H9 (cell line): ENCODE measurements at regions not wholly inside any gene's neighbourhood (a gene's known extent, or its start where the extent isn't known, plus 50 kb on each side); places are given as distances from the start of the nearest gene placed in this dataset.

Experiments
- DNase-seq: peaks from one replicate; pipeline ENCODE4 v3.0.0-alpha.2; 2017
- H2AFZ ChIP-seq: one replicate; pipeline ENCODE4 v1.6.1; 2013; ENCODE audit warnings: mild to moderate bottlenecking, low read length, control low read depth, moderate library complexity
- H2AK5ac ChIP-seq: 2 replicates; pipeline ENCODE4 v1.6.1; 2013; ENCODE audit warnings: low read length, control low read depth, mixed read lengths; ENCODE audit not compliant: insufficient read length
- H2BK120ac ChIP-seq: one replicate; pipeline ENCODE4 v1.6.1; 2013; ENCODE audit warnings: low read depth, mild to moderate bottlenecking, low read length, control low read depth, inconsistent platforms; ENCODE audit not compliant: poor library complexity, severe bottlenecking
- H2BK12ac ChIP-seq: 2 replicates; pipeline ENCODE4 v1.6.1; 2013; ENCODE audit warnings: low read length, control low read depth, mixed read lengths, low read depth; ENCODE audit not compliant: insufficient read length
- H2BK15ac ChIP-seq: 2 replicates; pipeline ENCODE4 v1.6.1; 2013; ENCODE audit warnings: low read depth, low read length, control low read depth
- H2BK20ac ChIP-seq: one replicate; pipeline ENCODE4 v1.6.1; 2013; ENCODE audit warnings: low read depth, mild to moderate bottlenecking, low read length, control low read depth, inconsistent platforms; ENCODE audit not compliant: poor library complexity, severe bottlenecking
- H2BK5ac ChIP-seq: 2 replicates; pipeline ENCODE4 v1.6.1; 2013; ENCODE audit warnings: low read length, control low read depth, mixed read lengths; ENCODE audit not compliant: insufficient read length
- H3K14ac ChIP-seq: 2 replicates; pipeline ENCODE4 v1.6.1; 2013; ENCODE audit warnings: low read length, control low read depth; ENCODE audit not compliant: insufficient read depth
- H3K18ac ChIP-seq: 2 replicates; pipeline ENCODE4 v1.6.1; 2013; ENCODE audit warnings: low read depth, mild to moderate bottlenecking, mixed read lengths, low read length, control low read depth; ENCODE audit not compliant: insufficient read length
- H3K23ac ChIP-seq: 2 replicates; pipeline ENCODE4 v1.6.1; 2013; ENCODE audit warnings: low read length, control low read depth, mixed read lengths, low read depth; ENCODE audit not compliant: insufficient read length
- H3K23me2 ChIP-seq: 2 replicates; pipeline ENCODE4 v1.6.1; 2013; ENCODE audit warnings: low read depth, mild to moderate bottlenecking, mixed read lengths, low read length, control low read depth; ENCODE audit not compliant: insufficient read length, poor library complexity, severe bottlenecking
- H3K27ac ChIP-seq: 2 replicates; pipeline ENCODE4 v1.5.1; 2013; ENCODE audit warnings: low read length, control low read depth, mixed read lengths, low read depth; ENCODE audit not compliant: insufficient read length
- H3K27me3 ChIP-seq: 2 replicates; pipeline ENCODE4 v1.6.1; 2013; ENCODE audit warnings: low read length, control low read depth, inconsistent platforms; ENCODE audit not compliant: insufficient read depth
- H3K4ac ChIP-seq: 2 replicates; pipeline ENCODE4 v1.6.1; 2013; ENCODE audit warnings: low read depth, mild to moderate bottlenecking, control low read depth, inconsistent platforms, low read length, moderate library complexity
- H3K4me1 ChIP-seq: 2 replicates; pipeline ENCODE4 v1.6.1; 2013; ENCODE audit warnings: low read length, control low read depth, inconsistent platforms; ENCODE audit not compliant: insufficient read depth
- H3K4me2 ChIP-seq: 2 replicates; pipeline ENCODE4 v1.6.1; 2013; ENCODE audit warnings: low read length, control low read depth, mixed read lengths; ENCODE audit not compliant: insufficient read length, insufficient read depth
- H3K56ac ChIP-seq: 2 replicates; pipeline ENCODE4 v1.6.1; 2013; ENCODE audit warnings: low read depth, mild to moderate bottlenecking, mixed read lengths, low read length, control low read depth; ENCODE audit not compliant: insufficient read length
- H3K79me1 ChIP-seq: 2 replicates; pipeline ENCODE4 v1.6.1; 2013; ENCODE audit warnings: low read depth, mild to moderate bottlenecking, moderate library complexity, low read length, control low read depth, inconsistent platforms; ENCODE audit not compliant: insufficient read depth, poor library complexity, severe bottlenecking
- H3K79me2 ChIP-seq: 2 replicates; pipeline ENCODE4 v1.6.1; 2013; ENCODE audit warnings: low read length, control low read depth, inconsistent platforms; ENCODE audit not compliant: insufficient read depth
- H3K9ac ChIP-seq: 2 replicates; pipeline ENCODE4 v1.6.1; 2013; ENCODE audit warnings: low read length, control low read depth, mixed read lengths; ENCODE audit not compliant: insufficient read length; ENCODE audit errors: extremely low read depth
- H3K9me3 ChIP-seq: one replicate; pipeline ENCODE4 v1.6.1; 2013; ENCODE audit warnings: low read depth, low read length, inconsistent platforms; ENCODE audit not compliant: control insufficient read depth
- H3T11ph ChIP-seq: one replicate; pipeline ENCODE4 v1.6.1; 2013; ENCODE audit warnings: mild to moderate bottlenecking, low read length, control low read depth, inconsistent platforms
- H4K20me1 ChIP-seq: one replicate; pipeline ENCODE4 v1.6.1; 2013; ENCODE audit not compliant: control insufficient read depth, insufficient read length, insufficient read depth
- H4K5ac ChIP-seq: 2 replicates; pipeline ENCODE4 v1.6.1; 2013; ENCODE audit warnings: low read depth, mild to moderate bottlenecking, mixed read lengths, low read length, control low read depth; ENCODE audit not compliant: insufficient read length
- H4K8ac ChIP-seq: replicated peaks from 2 replicates; pipeline ENCODE4 v1.6.1; 2013; ENCODE audit warnings: low read length, control low read depth, mixed read lengths, low read depth; ENCODE audit not compliant: insufficient read length
- H4K91ac ChIP-seq: 2 replicates; pipeline ENCODE4 v1.6.1; 2013; ENCODE audit warnings: low read depth, mild to moderate bottlenecking, moderate library complexity, mixed read lengths, low read length, control low read depth; ENCODE audit not compliant: insufficient read length
- H3K27ac Mint-ChIP-seq, 3 experiments: 2 replicates in 2 of 3; 3 replicates in 1 of 3; pipeline ENCODE4 v1.8.0; 2020 to 2021; ENCODE audit warnings: mixed read lengths in 3 of 3, mild to moderate bottlenecking in 1 of 3, moderate library complexity in 1 of 3
- H3K27me3 Mint-ChIP-seq: 2 replicates; pipeline ENCODE4 v1.8.0; 2021; ENCODE audit warnings: low read depth, mild to moderate bottlenecking, moderate library complexity, mixed read lengths
- H3K36me3 Mint-ChIP-seq, 3 experiments: 2 replicates in 2 of 3; 3 replicates in 1 of 3; pipeline ENCODE4 v1.8.0; 2020 to 2021; ENCODE audit warnings: low read depth in 3 of 3, mixed read lengths in 3 of 3; ENCODE audit not compliant: insufficient read depth in 1 of 3
- H3K4me1 Mint-ChIP-seq, 2 experiments: 2 replicates each; pipeline ENCODE4 v1.8.0; 2020; ENCODE audit warnings: mixed read lengths in 2 of 2
- H3K4me3 Mint-ChIP-seq, 2 experiments: 2 replicates in 1 of 2; 3 replicates in 1 of 2; pipeline ENCODE4 v1.8.0; 2020 to 2021; ENCODE audit warnings: mild to moderate bottlenecking in 2 of 2, mixed read lengths in 2 of 2, moderate library complexity in 1 of 2
- H3K9me3 Mint-ChIP-seq, 2 experiments: 2 replicates in 1 of 2; 3 replicates in 1 of 2; pipeline ENCODE4 v1.8.0; 2020; ENCODE audit warnings: mild to moderate bottlenecking in 2 of 2, mixed read lengths in 2 of 2, moderate library complexity in 1 of 2
- TF ChIP-seq, protein P1 (sequence below): fragments of 200-600 bp; sonication (generic); conservative IDR thresholded peaks from 3 replicates; pipeline ENCODE4 v1.8.0; 2021; ENCODE audit warnings: antibody characterized with exemption, mild to moderate bottlenecking

DNA sequence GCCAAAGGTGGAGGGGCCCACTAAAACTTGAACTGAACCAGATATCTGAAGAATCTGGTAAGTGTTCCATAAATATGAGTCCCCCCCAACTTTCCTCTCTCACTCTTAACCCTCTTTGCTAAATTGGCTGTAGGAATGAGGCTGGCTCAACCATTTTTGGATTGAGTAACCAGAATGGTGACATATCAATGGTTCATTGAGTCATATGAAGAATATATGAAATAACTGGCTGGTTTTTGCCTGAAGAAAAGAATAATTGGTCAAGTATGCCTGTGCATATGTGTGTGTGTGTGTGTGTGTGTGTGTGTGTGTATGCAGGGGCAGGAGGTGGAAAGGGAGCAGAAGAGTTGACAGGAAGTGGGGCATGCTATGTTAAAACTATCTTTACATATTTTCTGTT is 472.9 kb upstream of the THBS1 start:
- Histone ChIP-seq H4K5ac (no peak overlapping the region), H3K23me2 (no peaks in the 10 kb centered on the region), H3K4me1 (no peaks in the 10 kb centered on the region), H3K4ac (no peak overlapping the region), H3K56ac (no peak overlapping the region), H4K8ac (no peak overlapping the region), H3K27me3 (no peaks in the 10 kb centered on the region), H2BK120ac (no peak overlapping the region), H3K14ac (no peak overlapping the region), H2AFZ (no peak overlapping the region), H2BK15ac (no peak overlapping the region), H2AK5ac (no peak overlapping the region), H3K18ac (no peak overlapping the region), H3K27ac (no peak overlapping the region), H3K23ac (no peak overlapping the region), H2BK20ac (no peak overlapping the region), H2BK5ac (no peak overlapping the region), H2BK12ac (no peak overlapping the region), H3T11ph (no peak overlapping the region), H3K79me1 (no peaks in the 10 kb centered on the region), H3K9ac (no peak overlapping the region), H3K4me2 (no peak overlapping the region), H3K9me3 (no peaks in the 10 kb centered on the region), H4K91ac (no peak overlapping the region), H4K20me1 (no peaks in the 10 kb centered on the region), H3K79me2 (no peaks in the 10 kb centered on the region)
- Mint-ChIP-seq H3K9me3 (no peaks in the 10 kb centered on the region; a peak in 2 of 5 replicates), H3K36me3 (no peaks in the 10 kb centered on the region; a peak in 1 of 7 replicates), H3K4me3 (no peak overlapping the region), H3K4me1 (no peaks in the 10 kb centered on the region), H3K27me3 (no peaks in the 10 kb centered on the region), H3K27ac (no peak overlapping the region)
- no peak for DNase-seq
- TF ChIP-seq, protein P1, sequence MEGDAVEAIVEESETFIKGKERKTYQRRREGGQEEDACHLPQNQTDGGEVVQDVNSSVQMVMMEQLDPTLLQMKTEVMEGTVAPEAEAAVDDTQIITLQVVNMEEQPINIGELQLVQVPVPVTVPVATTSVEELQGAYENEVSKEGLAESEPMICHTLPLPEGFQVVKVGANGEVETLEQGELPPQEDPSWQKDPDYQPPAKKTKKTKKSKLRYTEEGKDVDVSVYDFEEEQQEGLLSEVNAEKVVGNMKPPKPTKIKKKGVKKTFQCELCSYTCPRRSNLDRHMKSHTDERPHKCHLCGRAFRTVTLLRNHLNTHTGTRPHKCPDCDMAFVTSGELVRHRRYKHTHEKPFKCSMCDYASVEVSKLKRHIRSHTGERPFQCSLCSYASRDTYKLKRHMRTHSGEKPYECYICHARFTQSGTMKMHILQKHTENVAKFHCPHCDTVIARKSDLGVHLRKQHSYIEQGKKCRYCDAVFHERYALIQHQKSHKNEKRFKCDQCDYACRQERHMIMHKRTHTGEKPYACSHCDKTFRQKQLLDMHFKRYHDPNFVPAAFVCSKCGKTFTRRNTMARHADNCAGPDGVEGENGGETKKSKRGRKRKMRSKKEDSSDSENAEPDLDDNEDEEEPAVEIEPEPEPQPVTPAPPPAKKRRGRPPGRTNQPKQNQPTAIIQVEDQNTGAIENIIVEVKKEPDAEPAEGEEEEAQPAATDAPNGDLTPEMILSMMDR, result no peak
